ENCODE measurements at regions not wholly inside any gene's neighbourhood (a gene's known extent, or its start where the extent isn't known, plus 50 kb on each side); places are given as distances from the start of the nearest gene placed in this dataset.
"Not testable (repeated sequence)": the region's sequence is repeated elsewhere in the genome, so short reads cannot be mapped to it uniquely, and the experiment has no call there.

- H3K4me3 ChIP-seq (ENCODE audit: low read length), result no peak overlapping the region
- TF ChIP-seq CTCF (conservative IDR thresholded peaks at IDR 0.05; ENCODE audit: low read length), result no peak
- DNase-seq (ENCODE audit: low read depth), result no peak
These were observed 786.8 kb upstream of the FBXO33 start for GRCh38 chr14:40219032-40219431.

GRCh38 chr14:40218282-40218941 lies 786.2 kb upstream of the FBXO33 start:
- no peak for TF ChIP-seq CTCF (conservative IDR thresholded peaks at IDR 0.05; ENCODE audit: low read length)
- H3K4me3 ChIP-seq (ENCODE audit: low read length), result no peak overlapping the region
- no peak for DNase-seq (ENCODE audit: low read depth)

- no peak for TF ChIP-seq CTCF (conservative IDR thresholded peaks at IDR 0.05; ENCODE audit: low read length)
- DNase-seq (ENCODE audit: low read depth), result no peak
- no peak overlapping the region for H3K4me3 ChIP-seq (ENCODE audit: low read length)
These were observed 784.7 kb upstream of the FBXO33 start for GRCh38 chr14:40216976-40217375.

GRCh38 chr14:40216408-40216807 lies 784.2 kb upstream of the FBXO33 start:
- not testable (repeated sequence) for H3K4me3 ChIP-seq (ENCODE audit: low read length); DNase-seq (ENCODE audit: low read depth)

- no peak overlapping the region for H3K4me3 ChIP-seq (ENCODE audit: low read length)
- TF ChIP-seq CTCF (conservative IDR thresholded peaks at IDR 0.05; ENCODE audit: low read length), result no peak
- no peak for DNase-seq (ENCODE audit: low read depth)
These were observed 781.5 kb upstream of the FBXO33 start for GRCh38 chr14:40213701-40214100.

GRCh38 chr14:40204441-40205175 lies 772.4 kb upstream of the FBXO33 start:
- TF ChIP-seq CTCF (conservative IDR thresholded peaks at IDR 0.05; ENCODE audit: low read length), result no peak
- no peak for DNase-seq (ENCODE audit: low read depth)
- no peak overlapping the region for H3K4me3 ChIP-seq (ENCODE audit: low read length)

GRCh38 chr14:40199101-40199500 lies 766.9 kb upstream of the FBXO33 start:
- H3K4me3 ChIP-seq (ENCODE audit: low read length), result no peak overlapping the region
- no peak for DNase-seq (ENCODE audit: low read depth)
- TF ChIP-seq CTCF (conservative IDR thresholded peaks at IDR 0.05; ENCODE audit: low read length), result no peak

Measured in AG10803 (cell line).